OCI-LY3 (cell line): ENCODE measurements at regions not wholly inside any gene's neighbourhood (a gene's known extent, or its start where the extent isn't known, plus 50 kb on each side); places are given as distances from the start of the nearest gene placed in this dataset.

Experiments
- CTCF ChIP-seq: fragments of 200-600, 300-600 bp; sonication (generic); IDR thresholded peaks from 2 replicates; pipeline ENCODE4 v1.5.1; 2014; ENCODE audit warnings: antibody characterized with exemption, low read length, low read depth
- EZH2phosphoT487 ChIP-seq: fragments of 200-600 bp; shearing (Covaris generic); IDR thresholded peaks from 2 replicates; pipeline ENCODE4 v1.6.1; 2018; ENCODE audit warnings: antibody characterized with exemption, mixed run types, low read depth

GRCh38 chr9:78131969-78132700 lies 100.5 kb upstream of the GNAQ start:
- no peak for TF ChIP-seq CTCF
- no peak for TF ChIP-seq EZH2phosphoT487
